ENCODE measurements at regions not wholly inside any gene's neighbourhood (a gene's known extent, or its start where the extent isn't known, plus 50 kb on each side); places are given as distances from the start of the nearest gene placed in this dataset.

GRCh38 chr13:79806821-79807220, 325.9 kb downstream of the NDFIP2 start:
- no peak for DNase-seq

- no peak for DNase-seq
Observed at GRCh38 chr13:79805317-79805716, 324.4 kb downstream of the NDFIP2 start.

- no peak for DNase-seq
Observed at GRCh38 chr13:79803989-79804388, 323.0 kb downstream of the NDFIP2 start.

- no peak for DNase-seq
Observed at GRCh38 chr13:79803296-79803695, 322.3 kb downstream of the NDFIP2 start.

GRCh38 chr13:79802389-79803085, 321.6 kb downstream of the NDFIP2 start:
- no peak for DNase-seq

GRCh38 chr13:79799059-79799867, 318.3 kb downstream of the NDFIP2 start:
- DNase-seq: peak; percentile 61

- no peak for DNase-seq
Observed at GRCh38 chr13:79796136-79796535, 315.2 kb downstream of the NDFIP2 start.

- DNase-seq: no peak
Observed at GRCh38 chr13:79794931-79795330, 314.0 kb downstream of the NDFIP2 start.

- DNase-seq: no peak
Observed at GRCh38 chr13:79792716-79793115, 311.8 kb downstream of the NDFIP2 start.

GRCh38 chr13:79791471-79792042, 310.6 kb downstream of the NDFIP2 start:
- no peak for DNase-seq

GRCh38 chr13:79786176-79786575, 305.2 kb downstream of the NDFIP2 start:
- DNase-seq: no peak

GRCh38 chr13:79782541-79783205, 301.7 kb downstream of the NDFIP2 start:
- DNase-seq: peak; percentile 20

GRCh38 chr13:79781829-79782540, 301.0 kb downstream of the NDFIP2 start:
- DNase-seq: peak; percentile 12

- no peak for DNase-seq
Observed at GRCh38 chr13:79780240-79780639, 299.3 kb downstream of the NDFIP2 start.

GRCh38 chr13:79779761-79780160, 298.8 kb downstream of the NDFIP2 start:
- peak; percentile 35 for DNase-seq

GRCh38 chr13:79778741-79779460, 297.9 kb downstream of the NDFIP2 start:
- no peak for DNase-seq

GRCh38 chr13:79777504-79777903, 296.5 kb downstream of the NDFIP2 start:
- DNase-seq: no peak

- DNase-seq: peak; percentile 52
Observed at GRCh38 chr13:79776531-79777295, 295.8 kb downstream of the NDFIP2 start.

GRCh38 chr13:79775830-79776229, 294.9 kb downstream of the NDFIP2 start:
- DNase-seq: peak; percentile 76

GRCh38 chr13:79772811-79773210, 291.9 kb downstream of the NDFIP2 start:
- DNase-seq: no peak

- no peak for DNase-seq
Observed at GRCh38 chr13:79771493-79771892, 290.5 kb downstream of the NDFIP2 start.
